ENCODE measurements at regions not wholly inside any gene's neighbourhood (a gene's known extent, or its start where the extent isn't known, plus 50 kb on each side); places are given as distances from the start of the nearest gene placed in this dataset.

DNA sequence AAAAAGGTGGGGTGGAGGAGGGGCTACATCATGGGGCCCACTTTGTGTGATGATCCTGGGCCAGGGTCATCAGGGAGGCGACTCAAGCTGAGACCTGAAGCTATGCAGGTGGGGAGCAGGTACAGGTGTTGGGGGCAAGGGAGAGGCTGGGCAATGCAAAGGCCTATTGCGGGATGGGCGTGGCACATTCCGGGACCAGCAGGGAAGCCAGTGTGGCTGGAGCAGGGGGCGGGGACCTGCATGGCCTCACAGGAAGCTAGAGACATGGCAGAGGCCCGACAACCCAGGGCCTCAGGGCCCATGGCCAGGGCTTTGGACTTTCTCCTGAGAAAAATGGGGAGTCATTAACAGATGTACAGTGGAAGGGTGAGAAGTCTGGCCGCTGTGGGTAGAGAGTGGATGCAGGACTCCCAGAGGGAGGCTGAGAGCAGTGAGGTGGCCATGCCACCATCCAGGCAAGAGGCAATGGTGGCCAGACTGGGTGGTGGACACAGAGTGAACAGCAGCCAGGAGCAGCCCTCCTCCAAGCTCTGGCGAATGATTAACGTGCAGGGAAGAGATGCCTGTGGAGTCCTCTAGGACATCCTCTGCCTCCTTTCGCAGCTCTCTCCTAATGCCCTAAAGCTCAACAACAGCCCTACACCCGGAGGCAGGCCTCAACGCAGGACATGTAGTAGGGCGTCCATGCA lies 122.6 kb upstream of the ATP2B2 start:
- Histone ChIP-seq H3K9me3 (ENCODE audit: insufficient read depth, low read length, severe bottlenecking) (no peaks in the 10 kb centered on the region), H3K4me3 (ENCODE audit: low read depth in 1 of 2, low read length in 2 of 2) (no peak overlapping the region), H4K20me1 (ENCODE audit: insufficient read depth, low read length) (no peaks in the 10 kb centered on the region), H3K79me2 (ENCODE audit: insufficient read depth, low read length) (no peaks in the 10 kb centered on the region), H3K27me3 (ENCODE audit: insufficient read depth, low read length, poor library complexity) (no peaks in the 10 kb centered on the region), H3K27ac (ENCODE audit: low read length) (no peak overlapping the region), H3K4me2 (ENCODE audit: insufficient read depth, low read length) (no peak overlapping the region), H3K4me1 (ENCODE audit: insufficient read depth, low read length) (no peaks in the 10 kb centered on the region), H3K36me3 (ENCODE audit: insufficient read depth, low read length) (no peaks in the 10 kb centered on the region), H2AFZ (ENCODE audit: low read depth, low read length) (no peak overlapping the region), H3K9ac (ENCODE audit: low read depth, low read length) (no peak overlapping the region)
- DNase-seq (no peak), ATAC-seq (ENCODE audit: insufficient read depth, low read depth) (no peak)
- TF ChIP-seq EZH2 (IDR thresholded peaks at IDR 0.05; ENCODE audit: borderline replicate concordance, low read depth, low read length, severe bottlenecking), result no peak
- TF ChIP-seq, protein P1, sequence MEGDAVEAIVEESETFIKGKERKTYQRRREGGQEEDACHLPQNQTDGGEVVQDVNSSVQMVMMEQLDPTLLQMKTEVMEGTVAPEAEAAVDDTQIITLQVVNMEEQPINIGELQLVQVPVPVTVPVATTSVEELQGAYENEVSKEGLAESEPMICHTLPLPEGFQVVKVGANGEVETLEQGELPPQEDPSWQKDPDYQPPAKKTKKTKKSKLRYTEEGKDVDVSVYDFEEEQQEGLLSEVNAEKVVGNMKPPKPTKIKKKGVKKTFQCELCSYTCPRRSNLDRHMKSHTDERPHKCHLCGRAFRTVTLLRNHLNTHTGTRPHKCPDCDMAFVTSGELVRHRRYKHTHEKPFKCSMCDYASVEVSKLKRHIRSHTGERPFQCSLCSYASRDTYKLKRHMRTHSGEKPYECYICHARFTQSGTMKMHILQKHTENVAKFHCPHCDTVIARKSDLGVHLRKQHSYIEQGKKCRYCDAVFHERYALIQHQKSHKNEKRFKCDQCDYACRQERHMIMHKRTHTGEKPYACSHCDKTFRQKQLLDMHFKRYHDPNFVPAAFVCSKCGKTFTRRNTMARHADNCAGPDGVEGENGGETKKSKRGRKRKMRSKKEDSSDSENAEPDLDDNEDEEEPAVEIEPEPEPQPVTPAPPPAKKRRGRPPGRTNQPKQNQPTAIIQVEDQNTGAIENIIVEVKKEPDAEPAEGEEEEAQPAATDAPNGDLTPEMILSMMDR (IDR thresholded peaks at IDR 0.05; ENCODE audit: borderline replicate concordance, extremely low read depth, low read length, poor library complexity, severe bottlenecking), result no peak

DNA sequence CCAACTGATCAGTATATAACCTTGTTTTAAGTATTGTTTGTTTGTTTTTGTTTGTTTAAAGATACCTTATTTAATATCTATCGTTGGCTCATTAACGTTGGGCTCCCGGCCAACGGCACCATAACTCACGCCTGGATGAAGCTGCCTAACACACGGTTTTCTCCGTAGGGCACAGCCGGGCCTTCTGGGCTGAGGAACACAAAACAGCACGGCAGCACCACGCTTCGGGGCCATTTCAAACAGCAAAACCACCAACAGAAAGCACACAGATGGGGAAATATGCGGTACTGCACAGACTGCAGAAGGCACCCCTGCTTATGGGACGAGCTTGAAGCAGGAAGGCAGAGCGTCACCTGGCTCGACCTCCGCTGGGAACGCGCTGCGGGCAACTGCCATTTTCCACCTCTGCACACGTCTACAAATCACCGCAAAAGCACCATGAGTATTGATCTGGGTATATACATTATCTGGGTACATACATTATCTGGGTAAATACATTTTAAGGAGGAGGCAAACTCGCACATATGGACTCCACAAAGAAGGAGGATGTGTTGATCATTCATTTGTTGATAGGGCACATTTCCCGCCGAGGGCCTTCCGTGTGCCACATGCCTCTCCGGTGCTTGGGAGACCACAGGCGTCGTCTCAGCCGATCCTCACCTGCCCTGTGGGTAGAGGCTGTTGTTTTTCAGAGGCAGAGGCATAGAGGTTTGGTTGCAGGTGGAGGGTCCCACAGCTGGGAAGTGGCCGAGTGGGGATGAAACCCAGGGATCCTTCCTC lies 123.7 kb upstream of the ATP2B2 start:
- H3K27ac ChIP-seq (ENCODE audit: low read length), result no peak overlapping the region
- no peak for TF ChIP-seq EZH2 (IDR thresholded peaks at IDR 0.05; ENCODE audit: borderline replicate concordance, low read depth, low read length, severe bottlenecking)
- TF ChIP-seq, protein P1 (IDR thresholded peaks at IDR 0.05; ENCODE audit: borderline replicate concordance, extremely low read depth, low read length, poor library complexity, severe bottlenecking), result no peak
- no peaks in the 10 kb centered on the region for H3K36me3 ChIP-seq (ENCODE audit: insufficient read depth, low read length)
- H3K4me2 ChIP-seq (ENCODE audit: insufficient read depth, low read length), result no peak overlapping the region
- H3K27me3 ChIP-seq (ENCODE audit: insufficient read depth, low read length, poor library complexity), result no peaks in the 10 kb centered on the region
- no peaks in the 10 kb centered on the region for H3K79me2 ChIP-seq (ENCODE audit: insufficient read depth, low read length)
- DNase-seq, result no peak
- no peak overlapping the region for H2AFZ ChIP-seq (ENCODE audit: low read depth, low read length)
- no peaks in the 10 kb centered on the region for H4K20me1 ChIP-seq (ENCODE audit: insufficient read depth, low read length)
- H3K9me3 ChIP-seq (ENCODE audit: insufficient read depth, low read length, severe bottlenecking), result no peaks in the 10 kb centered on the region
- no peak overlapping the region for H3K4me3 ChIP-seq (ENCODE audit: low read depth in 1 of 2, low read length in 2 of 2)
- ATAC-seq (ENCODE audit: insufficient read depth, low read depth), result no peak
- H3K9ac ChIP-seq (ENCODE audit: low read depth, low read length), result no peak overlapping the region
- no peaks in the 10 kb centered on the region for H3K4me1 ChIP-seq (ENCODE audit: insufficient read depth, low read length)

GRCh38 chr3:10629671-10630040 lies 124.3 kb upstream of the ATP2B2 start:
- no peak for ATAC-seq (ENCODE audit: insufficient read depth, low read depth)
- no peak overlapping the region for H3K27ac ChIP-seq (ENCODE audit: low read length)
- TF ChIP-seq, protein P1 (IDR thresholded peaks at IDR 0.05; ENCODE audit: borderline replicate concordance, extremely low read depth, low read length, poor library complexity, severe bottlenecking), result no peak
- H3K27me3 ChIP-seq (ENCODE audit: insufficient read depth, low read length, poor library complexity), result no peaks in the 10 kb centered on the region
- no peak overlapping the region for H3K9ac ChIP-seq (ENCODE audit: low read depth, low read length)
- H3K4me3 ChIP-seq (ENCODE audit: low read depth in 1 of 2, low read length in 2 of 2), result no peak overlapping the region
- no peaks in the 10 kb centered on the region for H3K79me2 ChIP-seq (ENCODE audit: insufficient read depth, low read length)
- H3K4me1 ChIP-seq (ENCODE audit: insufficient read depth, low read length), result no peaks in the 10 kb centered on the region
- no peaks in the 10 kb centered on the region for H3K9me3 ChIP-seq (ENCODE audit: insufficient read depth, low read length, severe bottlenecking)
- H2AFZ ChIP-seq (ENCODE audit: low read depth, low read length), result no peak overlapping the region
- DNase-seq, result no peak
- no peaks in the 10 kb centered on the region for H4K20me1 ChIP-seq (ENCODE audit: insufficient read depth, low read length)
- no peaks in the 10 kb centered on the region for H3K36me3 ChIP-seq (ENCODE audit: insufficient read depth, low read length)
- no peak overlapping the region for H3K4me2 ChIP-seq (ENCODE audit: insufficient read depth, low read length)
